Stomach (tissue), 4 donors: ENCODE measurements at regions not wholly inside any gene's neighbourhood (a gene's known extent, or its start where the extent isn't known, plus 50 kb on each side); places are given as distances from the start of the nearest gene placed in this dataset.

Source experiments
- EP300 ChIP-seq: sonication (generic); formaldehyde crosslinking; IDR thresholded peaks from one replicate; pipeline ENCODE4 v1.6.1; 2017; ENCODE audit warnings: antibody characterized with exemption
- POLR2A ChIP-seq, 4 donors: fragments of 450-650 bp; IDR thresholded peaks; one replicate each; pipeline ENCODE4 v1.6.1; 2016; ENCODE audit warnings: antibody characterized with exemption in 4 of 4, control low read depth in 2 of 4, mild to moderate bottlenecking in 1 of 4, moderate library complexity in 1 of 4
- POLR2AphosphoS5 ChIP-seq, 3 donors: sonication (generic); formaldehyde crosslinking; IDR thresholded peaks; one replicate each; pipeline ENCODE4 v1.6.1; 2016; ENCODE audit warnings: antibody characterized with exemption in 3 of 3
- TF ChIP-seq, protein P1 (sequence below), 7 experiments: fragments of 450-650 bp in 4 of 7; fragments of 200-600 bp in 3 of 7; sonication (generic) in 3 of 7; IDR thresholded peaks; one replicate each; pipeline ENCODE4 v1.5.1; 2016 to 2019; ENCODE audit warnings: antibody characterized with exemption in 7 of 7, control low read depth in 2 of 7, mild to moderate bottlenecking in 1 of 7

DNA sequence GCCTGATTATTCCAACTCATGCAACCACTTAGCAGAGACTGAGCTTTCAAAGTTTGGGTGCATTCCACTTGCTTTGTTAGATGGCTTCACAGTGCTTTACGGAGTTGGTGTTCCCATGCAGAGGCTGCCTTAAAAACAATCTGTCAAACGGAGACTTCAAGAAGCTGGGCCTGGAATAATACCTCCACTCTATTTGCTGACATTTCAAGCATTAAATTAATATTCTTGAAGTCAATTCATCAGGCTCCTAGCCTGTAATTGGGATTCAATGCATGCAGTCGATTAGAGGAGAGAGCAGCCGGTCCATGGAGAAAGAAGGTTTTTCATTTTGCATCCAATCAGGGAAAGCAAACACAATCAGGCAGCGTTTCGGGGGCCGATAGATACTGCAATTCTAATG, 314.7 kb upstream of the PRKX start:
- TF ChIP-seq, protein P1, sequence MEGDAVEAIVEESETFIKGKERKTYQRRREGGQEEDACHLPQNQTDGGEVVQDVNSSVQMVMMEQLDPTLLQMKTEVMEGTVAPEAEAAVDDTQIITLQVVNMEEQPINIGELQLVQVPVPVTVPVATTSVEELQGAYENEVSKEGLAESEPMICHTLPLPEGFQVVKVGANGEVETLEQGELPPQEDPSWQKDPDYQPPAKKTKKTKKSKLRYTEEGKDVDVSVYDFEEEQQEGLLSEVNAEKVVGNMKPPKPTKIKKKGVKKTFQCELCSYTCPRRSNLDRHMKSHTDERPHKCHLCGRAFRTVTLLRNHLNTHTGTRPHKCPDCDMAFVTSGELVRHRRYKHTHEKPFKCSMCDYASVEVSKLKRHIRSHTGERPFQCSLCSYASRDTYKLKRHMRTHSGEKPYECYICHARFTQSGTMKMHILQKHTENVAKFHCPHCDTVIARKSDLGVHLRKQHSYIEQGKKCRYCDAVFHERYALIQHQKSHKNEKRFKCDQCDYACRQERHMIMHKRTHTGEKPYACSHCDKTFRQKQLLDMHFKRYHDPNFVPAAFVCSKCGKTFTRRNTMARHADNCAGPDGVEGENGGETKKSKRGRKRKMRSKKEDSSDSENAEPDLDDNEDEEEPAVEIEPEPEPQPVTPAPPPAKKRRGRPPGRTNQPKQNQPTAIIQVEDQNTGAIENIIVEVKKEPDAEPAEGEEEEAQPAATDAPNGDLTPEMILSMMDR (IDR thresholded peaks at IDR 0.05), result no peak
- TF ChIP-seq POLR2A (IDR thresholded peaks at IDR 0.05), result no peak
- no peak for TF ChIP-seq EP300
- TF ChIP-seq POLR2AphosphoS5 (IDR thresholded peaks at IDR 0.05), result no peak
